MM.1S (cell line): ENCODE measurements at regions not wholly inside any gene's neighbourhood (a gene's known extent, or its start where the extent isn't known, plus 50 kb on each side); places are given as distances from the start of the nearest gene placed in this dataset.

Experiments
- DNase-seq: peaks from one replicate; pipeline ENCODE4 v3.0.0-alpha.2; 2015
- H2AFZ ChIP-seq: fragments of 300-600 bp; sonication (generic); 2 replicates; pipeline ENCODE4 v1.6.0; 2016; ENCODE audit warnings: antibody characterized with exemption, low read length
- H3F3A ChIP-seq: fragments of 300-600 bp; sonication (generic); 2 replicates; pipeline ENCODE4 v1.6.1; 2016; ENCODE audit warnings: mild to moderate bottlenecking, antibody characterized with exemption, low read length, moderate library complexity, mixed read lengths; ENCODE audit not compliant: insufficient read depth
- H3K27ac ChIP-seq: fragments of 300-600 bp; sonication (generic); 2 replicates; pipeline ENCODE4 v1.5.1; 2016; ENCODE audit warnings: mild to moderate bottlenecking, low read length
- H3K27me3 ChIP-seq: fragments of 300-600 bp; sonication (generic); replicated peaks from 2 replicates; pipeline ENCODE4 v1.6.0; 2016; ENCODE audit warnings: low read length; ENCODE audit not compliant: insufficient read depth
- H3K36me3 ChIP-seq: fragments of 300-600 bp; sonication (generic); replicated peaks from 2 replicates; pipeline ENCODE4 v1.6.1; 2016; ENCODE audit warnings: mild to moderate bottlenecking, low read length, mixed read lengths; ENCODE audit not compliant: insufficient read depth
- H3K4me1 ChIP-seq: fragments of 300-600 bp; sonication (generic); 2 replicates; pipeline ENCODE4 v1.6.1; 2016; ENCODE audit warnings: low read length, mixed read lengths
- H3K4me2 ChIP-seq: fragments of 300-600 bp; sonication (generic); 2 replicates; pipeline ENCODE4 v1.6.0; 2016; ENCODE audit warnings: low read depth, low read length
- H3K4me3 ChIP-seq: fragments of 300-600 bp; sonication (generic); 2 replicates; pipeline ENCODE4 v1.5.1; 2016; ENCODE audit warnings: low read length, mixed read lengths
- H3K79me2 ChIP-seq: fragments of 300-600 bp; sonication (generic); 2 replicates; pipeline ENCODE4 v1.6.1; 2016; ENCODE audit warnings: mixed run types, low read length, mixed read lengths
- H3K9ac ChIP-seq: fragments of 300-600 bp; sonication (generic); 2 replicates; pipeline ENCODE4 v1.6.1; 2016; ENCODE audit warnings: low read length, mixed read lengths
- H3K9me2 ChIP-seq: fragments of 300-600 bp; sonication (generic); replicated peaks from 2 replicates; pipeline ENCODE4 v1.6.1; 2016; ENCODE audit warnings: mild to moderate bottlenecking, low read length, mixed read lengths; ENCODE audit not compliant: insufficient read depth
- H3K9me3 ChIP-seq: fragments of 300-600 bp; sonication (generic); replicated peaks from 2 replicates; pipeline ENCODE4 v1.6.1; 2016; ENCODE audit warnings: mild to moderate bottlenecking, low read length, mixed read lengths; ENCODE audit not compliant: insufficient read depth
- H4K20me1 ChIP-seq: fragments of 300-600 bp; sonication (generic); 2 replicates; pipeline ENCODE4 v1.6.1; 2016; ENCODE audit warnings: mild to moderate bottlenecking, low read length, moderate library complexity, mixed read lengths; ENCODE audit not compliant: insufficient read depth
- EZH2 ChIP-seq: fragments of 300-600 bp; sonication (generic); optimal IDR thresholded peaks from 2 replicates; pipeline ENCODE3; 2017; ENCODE audit warnings: low read depth, mild to moderate bottlenecking, antibody characterized with exemption, low read length, mixed read lengths
- EZH2phosphoT487 ChIP-seq: fragments of 300-600 bp; sonication (generic); IDR thresholded peaks from 2 replicates; pipeline ENCODE4 v1.6.1; 2018; ENCODE audit warnings: antibody characterized with exemption, low read length
- TF ChIP-seq, protein P1 (sequence below): fragments of 300-600 bp; sonication (generic); IDR thresholded peaks from 2 replicates; pipeline ENCODE4 v1.5.1; 2016; ENCODE audit warnings: antibody characterized with exemption, low read length, mixed read lengths

DNA sequence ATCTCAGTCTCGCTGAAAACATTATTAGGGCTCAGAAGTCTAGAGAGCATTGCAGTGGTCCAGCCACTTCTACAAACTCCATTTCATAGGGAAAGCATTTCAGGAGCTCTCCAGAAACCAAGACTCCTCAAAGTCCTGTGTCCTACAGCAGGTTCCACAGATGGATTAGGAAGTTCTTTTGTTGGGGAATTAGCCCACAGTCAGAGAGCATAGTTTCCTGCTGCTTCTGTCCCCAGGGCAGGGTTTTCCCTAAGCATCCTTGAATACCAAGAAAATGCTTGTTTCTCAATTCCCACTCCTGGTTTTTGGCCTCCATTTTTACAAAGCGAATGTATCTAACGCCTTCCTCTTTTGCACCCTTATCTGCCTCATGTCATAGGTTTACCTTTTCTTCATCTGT lies 235.9 kb upstream of the PODXL start:
- Histone ChIP-seq H3K79me2 (no peaks in the 10 kb centered on the region), H3F3A (no peaks in the 10 kb centered on the region), H3K4me3 (no peak overlapping the region), H3K4me2 (no peak overlapping the region), H3K27ac (no peak overlapping the region), H3K9ac (no peak overlapping the region), H3K9me2 (no peaks in the 10 kb centered on the region), H3K27me3 (no peaks in the 10 kb centered on the region), H4K20me1 (no peaks in the 10 kb centered on the region), H3K36me3 (no peaks in the 10 kb centered on the region), H3K9me3 (no peaks in the 10 kb centered on the region), H2AFZ (no peak overlapping the region), H3K4me1 (no peaks in the 10 kb centered on the region)
- TF ChIP-seq EZH2 (no peak), EZH2phosphoT487 (no peak)
- TF ChIP-seq, protein P1, sequence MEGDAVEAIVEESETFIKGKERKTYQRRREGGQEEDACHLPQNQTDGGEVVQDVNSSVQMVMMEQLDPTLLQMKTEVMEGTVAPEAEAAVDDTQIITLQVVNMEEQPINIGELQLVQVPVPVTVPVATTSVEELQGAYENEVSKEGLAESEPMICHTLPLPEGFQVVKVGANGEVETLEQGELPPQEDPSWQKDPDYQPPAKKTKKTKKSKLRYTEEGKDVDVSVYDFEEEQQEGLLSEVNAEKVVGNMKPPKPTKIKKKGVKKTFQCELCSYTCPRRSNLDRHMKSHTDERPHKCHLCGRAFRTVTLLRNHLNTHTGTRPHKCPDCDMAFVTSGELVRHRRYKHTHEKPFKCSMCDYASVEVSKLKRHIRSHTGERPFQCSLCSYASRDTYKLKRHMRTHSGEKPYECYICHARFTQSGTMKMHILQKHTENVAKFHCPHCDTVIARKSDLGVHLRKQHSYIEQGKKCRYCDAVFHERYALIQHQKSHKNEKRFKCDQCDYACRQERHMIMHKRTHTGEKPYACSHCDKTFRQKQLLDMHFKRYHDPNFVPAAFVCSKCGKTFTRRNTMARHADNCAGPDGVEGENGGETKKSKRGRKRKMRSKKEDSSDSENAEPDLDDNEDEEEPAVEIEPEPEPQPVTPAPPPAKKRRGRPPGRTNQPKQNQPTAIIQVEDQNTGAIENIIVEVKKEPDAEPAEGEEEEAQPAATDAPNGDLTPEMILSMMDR = no peak
- no peak for DNase-seq

DNA sequence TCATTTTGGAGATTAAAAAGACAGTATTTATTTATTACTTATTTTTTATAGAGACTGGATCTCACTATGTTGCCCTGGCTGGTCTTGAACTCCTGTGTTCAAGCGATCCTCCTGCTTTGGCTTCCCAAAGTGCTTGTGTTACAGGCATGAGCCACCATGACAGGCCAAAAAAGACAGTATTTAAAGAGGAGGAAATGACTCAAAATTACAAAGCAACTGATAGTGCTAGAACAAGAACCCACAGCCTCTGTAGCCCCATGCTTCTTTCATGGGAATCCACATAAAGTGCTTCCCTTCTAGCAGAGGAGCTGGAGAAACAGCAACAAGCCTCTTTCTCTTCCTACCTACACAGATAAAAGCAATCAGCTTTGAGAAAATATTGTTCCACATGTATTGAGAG lies 230.7 kb upstream of the PODXL start:
- Histone ChIP-seq H3K4me2 (no peak overlapping the region), H3K36me3 (no peaks in the 10 kb centered on the region)

DNA sequence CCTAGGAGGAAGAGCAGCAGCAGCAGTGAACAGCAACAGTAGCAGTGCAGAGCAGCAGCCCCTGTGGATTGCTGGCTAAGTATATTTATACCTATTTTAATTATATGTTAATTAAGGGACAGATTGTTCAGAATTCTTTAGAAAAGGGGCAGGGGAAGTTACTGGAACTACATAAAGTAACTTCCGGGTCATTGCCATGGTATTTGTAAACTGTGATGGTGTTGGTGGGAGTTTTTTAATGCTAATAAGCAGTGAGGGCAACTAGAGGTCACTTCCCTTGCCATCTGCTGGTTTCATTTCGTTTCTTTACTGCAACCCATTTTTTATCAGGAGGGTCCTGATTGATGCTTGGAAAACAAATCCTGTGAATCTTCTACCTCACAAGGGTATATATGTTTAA lies 229.8 kb upstream of the PODXL start:
- Histone ChIP-seq H3K27ac (no peak overlapping the region), H3K4me1 (no peaks in the 10 kb centered on the region), H3K9me3 (no peaks in the 10 kb centered on the region), H3F3A (no peaks in the 10 kb centered on the region), H2AFZ (no peak overlapping the region), H3K9me2 (no peaks in the 10 kb centered on the region), H3K4me2 (no peak overlapping the region), H3K27me3 (no peaks in the 10 kb centered on the region), H3K9ac (no peak overlapping the region), H4K20me1 (no peaks in the 10 kb centered on the region), H3K79me2 (no peaks in the 10 kb centered on the region), H3K4me3 (no peak overlapping the region), H3K36me3 (no peaks in the 10 kb centered on the region)
- TF ChIP-seq EZH2phosphoT487 = no peak
- TF ChIP-seq, protein P1 = no peak
- TF ChIP-seq EZH2 = no peak
- no peak for DNase-seq

More for the DNA sequence above, 230.7 kb upstream of the PODXL start:
- no peak for DNase-seq
- Histone ChIP-seq H3K27me3 (no peaks in the 10 kb centered on the region), H3K4me3 (no peak overlapping the region), H2AFZ (no peak overlapping the region), H3K4me1 (no peaks in the 10 kb centered on the region), H3K9ac (no peak overlapping the region), H4K20me1 (no peaks in the 10 kb centered on the region), H3F3A (no peaks in the 10 kb centered on the region), H3K79me2 (no peaks in the 10 kb centered on the region), H3K9me3 (no peaks in the 10 kb centered on the region), H3K27ac (no peak overlapping the region), H3K9me2 (no peaks in the 10 kb centered on the region)
- TF ChIP-seq EZH2phosphoT487 = no peak
- no peak for TF ChIP-seq EZH2
- TF ChIP-seq, protein P1 = no peak
